T-helper 2 cell treated with Interferon-gamma antibody and Interleukin-4, amounts not matched to agents 5 μg/mL and 100 μg/mL, for 36 hours (primary cell): ENCODE measurements at regions not wholly inside any gene's neighbourhood (a gene's known extent, or its start where the extent isn't known, plus 50 kb on each side); places are given as distances from the start of the nearest gene placed in this dataset.
A peak's percentile ranks its signal among the peaks of the same experiment; 100 is the strongest.

Experiments
- DNase-seq: peaks from one replicate; pipeline ENCODE4 v3.0.0; 2021; ENCODE audit warnings: low spot score
- H3K27ac Mint-ChIP-seq: one replicate; pipeline ENCODE4 v1.8.0; 2021; ENCODE audit warnings: mild to moderate bottlenecking, mixed read lengths
- H3K27me3 Mint-ChIP-seq: one replicate; pipeline ENCODE4 v1.8.0; 2021; ENCODE audit warnings: low read depth, mixed read lengths
- H3K36me3 Mint-ChIP-seq: one replicate; pipeline ENCODE4 v1.8.0; 2021; ENCODE audit warnings: low read depth, mixed read lengths
- H3K4me1 Mint-ChIP-seq: one replicate; pipeline ENCODE4 v1.8.0; 2021; ENCODE audit warnings: low read depth, mixed read lengths
- H3K4me3 Mint-ChIP-seq: one replicate; pipeline ENCODE4 v1.8.0; 2022; ENCODE audit warnings: mild to moderate bottlenecking, moderate library complexity, mixed read lengths
- H3K9me3 Mint-ChIP-seq: one replicate; pipeline ENCODE4 v1.8.0; 2021; ENCODE audit warnings: mixed read lengths

GRCh38 chr6:137725949-137726348, 141.1 kb upstream of the TNFAIP3 start:
- no peak for DNase-seq
- Mint-ChIP-seq H3K9me3 (no peaks in the 10 kb centered on the region), H3K36me3 (peaks cover 1% of the 10 kb centered on the region), H3K4me1 (peaks cover 21% of the 10 kb centered on the region), H3K4me3 (no peak overlapping the region), H3K27me3 (peaks cover 5% of the 10 kb centered on the region), H3K27ac (no peak overlapping the region)

- peaks cover 24% of the 10 kb centered on the region for H3K4me1 Mint-ChIP-seq
- DNase-seq = no peak
- H3K36me3 Mint-ChIP-seq = peaks cover 1% of the 10 kb centered on the region
- H3K9me3 Mint-ChIP-seq = no peaks in the 10 kb centered on the region
- no peak overlapping the region for H3K27ac Mint-ChIP-seq
- H3K27me3 Mint-ChIP-seq = peaks cover 5% of the 10 kb centered on the region
- H3K4me3 Mint-ChIP-seq = no peak overlapping the region
Observed at GRCh38 chr6:137726582-137726981, 140.5 kb upstream of the TNFAIP3 start.

GRCh38 chr6:137727216-137727765, 139.8 kb upstream of the TNFAIP3 start:
- no peak overlapping the region for H3K4me3 Mint-ChIP-seq
- no peaks in the 10 kb centered on the region for H3K9me3 Mint-ChIP-seq
- no peak overlapping the region for H3K27ac Mint-ChIP-seq
- no peak for DNase-seq
- H3K27me3 Mint-ChIP-seq = peaks cover 5% of the 10 kb centered on the region
- H3K4me1 Mint-ChIP-seq = peaks cover 24% of the 10 kb centered on the region
- H3K36me3 Mint-ChIP-seq = peaks cover 1% of the 10 kb centered on the region

- Mint-ChIP-seq H3K27me3 (peaks cover 5% of the 10 kb centered on the region), H3K9me3 (no peaks in the 10 kb centered on the region), H3K36me3 (peaks cover 1% of the 10 kb centered on the region), H3K4me1 (peaks cover 11% of the 10 kb centered on the region), H3K4me3 (no peak overlapping the region), H3K27ac (no peak overlapping the region)
- DNase-seq = no peak
Observed at GRCh38 chr6:137728386-137729349, 138.4 kb upstream of the TNFAIP3 start.

GRCh38 chr6:137729866-137730629, 137.0 kb upstream of the TNFAIP3 start:
- Mint-ChIP-seq H3K27me3 (peaks cover 5% of the 10 kb centered on the region), H3K9me3 (no peaks in the 10 kb centered on the region), H3K27ac (no peak overlapping the region), H3K4me3 (no peak overlapping the region), H3K36me3 (peaks cover 1% of the 10 kb centered on the region), H3K4me1 (peaks cover 19% of the 10 kb centered on the region)
- DNase-seq = no peak

GRCh38 chr6:137731600-137731959, 135.5 kb upstream of the TNFAIP3 start:
- Mint-ChIP-seq H3K27me3 (peaks cover 5% of the 10 kb centered on the region), H3K4me3 (no peak overlapping the region), H3K4me1 (peaks cover 30% of the 10 kb centered on the region), H3K36me3 (peaks cover 1% of the 10 kb centered on the region), H3K27ac (no peak overlapping the region), H3K9me3 (no peaks in the 10 kb centered on the region)
- DNase-seq = no peak

GRCh38 chr6:137731960-137732616, 135.0 kb upstream of the TNFAIP3 start:
- H3K4me3 Mint-ChIP-seq = no peak overlapping the region
- H3K9me3 Mint-ChIP-seq = no peaks in the 10 kb centered on the region
- peaks cover 1% of the 10 kb centered on the region for H3K36me3 Mint-ChIP-seq
- no peak for DNase-seq
- no peak overlapping the region for H3K27ac Mint-ChIP-seq
- H3K27me3 Mint-ChIP-seq = peaks cover 5% of the 10 kb centered on the region
- H3K4me1 Mint-ChIP-seq = peaks cover 34% of the 10 kb centered on the region

- Mint-ChIP-seq H3K4me1 (peaks cover 40% of the 10 kb centered on the region), H3K4me3 (no peak overlapping the region), H3K36me3 (no peaks in the 10 kb centered on the region), H3K9me3 (no peaks in the 10 kb centered on the region), H3K27me3 (no peaks in the 10 kb centered on the region), H3K27ac (no peak overlapping the region)
- no peak for DNase-seq
Observed at GRCh38 chr6:137733372-137733771, 133.7 kb upstream of the TNFAIP3 start.

- Mint-ChIP-seq H3K4me3 (no peak overlapping the region), H3K27ac (no peak overlapping the region), H3K4me1 (peaks cover 41% of the 10 kb centered on the region), H3K9me3 (no peaks in the 10 kb centered on the region), H3K27me3 (no peaks in the 10 kb centered on the region), H3K36me3 (no peaks in the 10 kb centered on the region)
- DNase-seq = no peak
Observed at GRCh38 chr6:137734005-137734874, 132.8 kb upstream of the TNFAIP3 start.

- Mint-ChIP-seq H3K36me3 (no peaks in the 10 kb centered on the region), H3K27me3 (no peaks in the 10 kb centered on the region), H3K9me3 (no peaks in the 10 kb centered on the region), H3K4me3 (no peak overlapping the region), H3K4me1 (peaks cover 41% of the 10 kb centered on the region), H3K27ac (no peak overlapping the region)
- DNase-seq = no peak
Observed at GRCh38 chr6:137734875-137735182, 132.2 kb upstream of the TNFAIP3 start.

GRCh38 chr6:137736048-137736818, 130.8 kb upstream of the TNFAIP3 start:
- no peaks in the 10 kb centered on the region for H3K9me3 Mint-ChIP-seq
- H3K36me3 Mint-ChIP-seq = no peaks in the 10 kb centered on the region
- no peaks in the 10 kb centered on the region for H3K27me3 Mint-ChIP-seq
- H3K4me1 Mint-ChIP-seq = peaks cover 48% of the 10 kb centered on the region
- peak overlapping the region; percentile 90 for H3K27ac Mint-ChIP-seq
- DNase-seq = peak; percentile 57
- H3K4me3 Mint-ChIP-seq = peak overlapping the region; percentile 61

GRCh38 chr6:137736911-137737310, 130.1 kb upstream of the TNFAIP3 start:
- Mint-ChIP-seq H3K4me1 (peaks cover 46% of the 10 kb centered on the region), H3K4me3 (peak overlapping the region; percentile 61), H3K9me3 (no peaks in the 10 kb centered on the region), H3K27me3 (no peaks in the 10 kb centered on the region), H3K36me3 (no peaks in the 10 kb centered on the region), H3K27ac (peak overlapping the region; percentile 90)
- DNase-seq = no peak
